CD14-positive monocyte (primary cell): ENCODE measurements at regions not wholly inside any gene's neighbourhood (a gene's known extent, or its start where the extent isn't known, plus 50 kb on each side); places are given as distances from the start of the nearest gene placed in this dataset.
A peak's percentile ranks its signal among the peaks of the same experiment; 100 is the strongest.
"Not testable (repeated sequence)": the region's sequence is repeated elsewhere in the genome, so short reads cannot be mapped to it uniquely, and the experiment has no call there.

ENCODE experiments used
- DNase-seq, 3 donors: peaks; one replicate each; pipeline ENCODE4 v3.0.0-alpha.2; 2011 to 2022
- H2AFZ ChIP-seq: 2 replicates; pipeline ENCODE4 v1.6.0; 2012; ENCODE audit warnings: mild to moderate bottlenecking, low read depth, low read length, inconsistent platforms; ENCODE audit not compliant: insufficient read depth, poor library complexity, severe bottlenecking
- H3K27ac ChIP-seq, 2 donors: 1 replicate in 1 of 2; 2 replicates in 1 of 2; pipeline ENCODE4 v1.5.1; 2012 to 2013; ENCODE audit warnings: low read length in 2 of 2, control low read depth in 1 of 2, inconsistent platforms in 1 of 2, low read depth in 1 of 2, mild to moderate bottlenecking in 1 of 2
- H3K27me3 ChIP-seq, 2 donors: one replicate each; pipeline versions ENCODE4 v1.6.0 to v1.6.1; 2011 to 2013; ENCODE audit warnings: low read length in 2 of 2; ENCODE audit not compliant: control insufficient read depth in 2 of 2, insufficient read depth in 2 of 2
- H3K36me3 ChIP-seq, 2 donors: replicated peaks in 1 of 2; 1 replicate in 1 of 2; 2 replicates in 1 of 2; pipeline versions ENCODE4 v1.5.1 to v1.6.1; 2012 to 2013; ENCODE audit warnings: low read length in 2 of 2, control low read depth in 1 of 2, inconsistent platforms in 1 of 2, mild to moderate bottlenecking in 1 of 2; ENCODE audit not compliant: insufficient read depth in 2 of 2, control insufficient read depth in 1 of 2
- H3K4me1 ChIP-seq, 2 donors: 1 replicate in 1 of 2; 2 replicates in 1 of 2; pipeline versions ENCODE4 v1.5.1 to v1.6.1; 2012 to 2013; ENCODE audit warnings: low read length in 2 of 2, control low read depth in 1 of 2, inconsistent platforms in 1 of 2, mild to moderate bottlenecking in 1 of 2, moderate library complexity in 1 of 2; ENCODE audit not compliant: insufficient read depth in 2 of 2, control insufficient read depth in 1 of 2
- H3K4me2 ChIP-seq: replicated peaks from 2 replicates; pipeline ENCODE3; 2012; ENCODE audit warnings: low read length, moderate library complexity, mild to moderate bottlenecking; ENCODE audit not compliant: poor library complexity, severe bottlenecking; ENCODE audit errors: extremely low read depth
- H3K4me3 ChIP-seq, 3 experiments: fragments of 200-600 bp in 1 of 3; sonication (generic) in 1 of 3; replicated peaks in 1 of 3; 1 replicate in 2 of 3; 2 replicates in 1 of 3; pipeline ENCODE4 v1.5.1; 2011 to 2013; ENCODE audit warnings: low read length in 3 of 3, mild to moderate bottlenecking in 3 of 3, control low read depth in 2 of 3, low read depth in 2 of 3, inconsistent platforms in 1 of 3, moderate library complexity in 1 of 3
- H3K79me2 ChIP-seq: 2 replicates; pipeline ENCODE4 v1.6.0; 2012; ENCODE audit warnings: mild to moderate bottlenecking, control low read depth, inconsistent platforms, low read length, moderate library complexity; ENCODE audit not compliant: insufficient read depth
- H3K9ac ChIP-seq: 2 replicates; pipeline ENCODE4 v1.6.0; 2017; ENCODE audit warnings: low read length, mild to moderate bottlenecking; ENCODE audit not compliant: insufficient read depth, poor library complexity, severe bottlenecking
- H3K9me3 ChIP-seq, 2 donors: replicated peaks in 1 of 2; 1 replicate in 1 of 2; 2 replicates in 1 of 2; pipeline versions ENCODE4 v1.5.1 to v1.6.1; 2012 to 2013; ENCODE audit warnings: low read length in 2 of 2, control low read depth in 1 of 2; ENCODE audit not compliant: control insufficient read depth in 1 of 2, insufficient read depth in 1 of 2
- H4K20me1 ChIP-seq: 2 replicates; pipeline ENCODE4 v1.6.0; 2012; ENCODE audit warnings: mild to moderate bottlenecking, low read length, control low read depth, moderate library complexity; ENCODE audit not compliant: insufficient read depth
- H3K27ac Mint-ChIP-seq, 7 donors: one replicate each; pipeline ENCODE4 v1.8.0; 2020; ENCODE audit warnings: mild to moderate bottlenecking in 7 of 7, mixed read lengths in 7 of 7, moderate library complexity in 6 of 7, inconsistent platforms in 2 of 7
- H3K27me3 Mint-ChIP-seq, 3 donors: one replicate each; pipeline ENCODE4 v1.8.0; 2021 to 2022; ENCODE audit warnings: low read depth in 3 of 3, mild to moderate bottlenecking in 3 of 3, mixed read lengths in 3 of 3, moderate library complexity in 3 of 3, inconsistent platforms in 1 of 3
- H3K36me3 Mint-ChIP-seq, 2 donors: one replicate each; pipeline ENCODE4 v1.8.0; 2020; ENCODE audit warnings: mixed read lengths in 2 of 2, inconsistent platforms in 1 of 2, mild to moderate bottlenecking in 1 of 2
- H3K4me1 Mint-ChIP-seq: one replicate; pipeline ENCODE4 v1.8.0; 2020; ENCODE audit warnings: mild to moderate bottlenecking, mixed read lengths
- H3K4me3 Mint-ChIP-seq, 2 donors: one replicate each; pipeline ENCODE4 v1.8.0; 2020; ENCODE audit warnings: mild to moderate bottlenecking in 2 of 2, mixed read lengths in 2 of 2, moderate library complexity in 1 of 2
- H3K9me3 Mint-ChIP-seq, 7 donors: one replicate each; pipeline ENCODE4 v1.8.0; 2020 to 2022; ENCODE audit warnings: mixed read lengths in 7 of 7, mild to moderate bottlenecking in 6 of 7, moderate library complexity in 6 of 7, inconsistent platforms in 2 of 7
- WGBS: methylation state at CpG from one replicate; pipeline ENCODE4 v1.1.5; 2013; ENCODE audit warnings: missing lambda C conversion rate; ENCODE audit not compliant: insufficient coverage; 5-methylcytosine and 5-hydroxymethylcytosine counted together
- intact Hi-C, 2 donors: fragments of 100-400 bp; cut with micrococcal nuclease; formaldehyde crosslinking; loops; one replicate each; pipeline versions ENCODE4 v1.15.0 to v1.15.1; 2023
- TF ChIP-seq, protein P1 (sequence below): fragments of 200-600 bp; IDR thresholded peaks from one replicate; pipeline ENCODE4 v1.8.0; 2022; ENCODE audit warnings: antibody characterized with exemption, mild to moderate bottlenecking

DNA sequence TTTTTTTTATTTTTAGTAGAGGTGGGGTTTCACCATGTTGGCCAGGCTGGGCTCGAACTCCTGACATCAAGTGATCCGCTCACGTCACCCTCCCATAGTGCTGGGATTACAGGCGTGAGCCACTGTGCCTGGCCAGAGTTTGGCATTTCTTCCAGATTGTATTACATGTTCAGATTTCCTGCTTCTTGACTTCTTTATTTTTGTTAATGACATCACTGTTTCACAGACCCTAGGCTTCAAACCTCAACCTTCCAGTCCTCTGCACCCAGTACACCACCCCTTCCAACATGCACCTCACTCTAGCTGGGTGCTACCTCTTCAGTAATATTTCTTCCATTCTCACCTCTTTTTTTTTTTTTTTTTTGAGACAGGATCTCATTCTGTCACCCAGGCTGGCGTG lies 53.6 kb upstream of the ZFHX3 start:
- Mint-ChIP-seq H3K9me3 (no peaks in the 10 kb centered on the region), H3K4me3 (no peak overlapping the region), H3K36me3 (no peaks in the 10 kb centered on the region), H3K4me1 (no peaks in the 10 kb centered on the region), H3K27me3 (peaks cover 0 to 8% (median 5%) of the 10 kb centered on the region in 3 donors), H3K27ac (peak overlapping the region in 1 of 7 donors; percentile 39)
- WGBS, result 100% methylated on average over 3 of the region's 5 CpGs
- Histone ChIP-seq H3K4me2 (no peak overlapping the region), H3K79me2 (no peaks in the 10 kb centered on the region), H3K4me3 (no peak overlapping the region), H3K4me1 (peaks cover 0 to under 1% of the 10 kb centered on the region in 2 donors), H3K9me3 (no peaks in the 10 kb centered on the region), H2AFZ (no peak overlapping the region), H3K27ac (no peak overlapping the region), H3K9ac (no peak overlapping the region), H4K20me1 (no peaks in the 10 kb centered on the region), H3K36me3 (no peaks in the 10 kb centered on the region), H3K27me3 (no peaks in the 10 kb centered on the region)
- intact Hi-C loops, result no loop called here
- DNase-seq, result no peak
- TF ChIP-seq, protein P1, sequence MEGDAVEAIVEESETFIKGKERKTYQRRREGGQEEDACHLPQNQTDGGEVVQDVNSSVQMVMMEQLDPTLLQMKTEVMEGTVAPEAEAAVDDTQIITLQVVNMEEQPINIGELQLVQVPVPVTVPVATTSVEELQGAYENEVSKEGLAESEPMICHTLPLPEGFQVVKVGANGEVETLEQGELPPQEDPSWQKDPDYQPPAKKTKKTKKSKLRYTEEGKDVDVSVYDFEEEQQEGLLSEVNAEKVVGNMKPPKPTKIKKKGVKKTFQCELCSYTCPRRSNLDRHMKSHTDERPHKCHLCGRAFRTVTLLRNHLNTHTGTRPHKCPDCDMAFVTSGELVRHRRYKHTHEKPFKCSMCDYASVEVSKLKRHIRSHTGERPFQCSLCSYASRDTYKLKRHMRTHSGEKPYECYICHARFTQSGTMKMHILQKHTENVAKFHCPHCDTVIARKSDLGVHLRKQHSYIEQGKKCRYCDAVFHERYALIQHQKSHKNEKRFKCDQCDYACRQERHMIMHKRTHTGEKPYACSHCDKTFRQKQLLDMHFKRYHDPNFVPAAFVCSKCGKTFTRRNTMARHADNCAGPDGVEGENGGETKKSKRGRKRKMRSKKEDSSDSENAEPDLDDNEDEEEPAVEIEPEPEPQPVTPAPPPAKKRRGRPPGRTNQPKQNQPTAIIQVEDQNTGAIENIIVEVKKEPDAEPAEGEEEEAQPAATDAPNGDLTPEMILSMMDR, result no peak

DNA sequence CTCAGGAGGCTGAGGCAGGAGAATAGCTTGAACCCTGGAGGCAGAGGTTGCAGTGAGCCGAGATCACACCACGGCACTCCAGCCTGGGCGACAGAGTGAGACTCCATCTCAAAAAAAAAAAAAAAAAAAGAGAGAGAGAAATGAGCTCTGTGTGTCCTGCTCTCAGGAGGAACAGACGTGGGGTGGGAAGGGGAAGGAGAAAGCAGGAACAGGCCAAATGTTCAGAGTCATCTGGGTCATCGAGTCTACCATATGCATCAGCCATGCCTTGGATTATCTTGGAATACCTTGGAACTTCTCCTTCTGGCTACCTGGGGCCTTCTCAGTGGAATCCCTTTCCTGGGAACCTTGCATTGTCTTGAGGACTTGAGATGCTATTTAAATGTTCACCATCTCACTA lies 51.7 kb upstream of the ZFHX3 start:
- H3K4me3 ChIP-seq, H3K27me3 Mint-ChIP-seq, intact Hi-C loops, H3K4me2 ChIP-seq, H3K4me1 ChIP-seq, H3K27ac ChIP-seq, H3K9me3 Mint-ChIP-seq, H3K9ac ChIP-seq, H3K4me3 Mint-ChIP-seq, H4K20me1 ChIP-seq, DNase-seq, H3K9me3 ChIP-seq, H3K4me1 Mint-ChIP-seq, H3K79me2 ChIP-seq, H3K36me3 Mint-ChIP-seq, H2AFZ ChIP-seq, H3K27me3 ChIP-seq, H3K36me3 ChIP-seq: not testable (repeated sequence)
- 50% methylated on average over 2 of the region's 5 CpGs for WGBS
- H3K27ac Mint-ChIP-seq, result peak overlapping the region in 2 of 7 donors; percentile 19 to 35
